SK-N-MC (cell line): ENCODE measurements at regions not wholly inside any gene's neighbourhood (a gene's known extent, or its start where the extent isn't known, plus 50 kb on each side); places are given as distances from the start of the nearest gene placed in this dataset.

ENCODE experiments used
- EZH2 ChIP-seq: fragments of 200-600 bp; sonication (generic); IDR thresholded peaks from one replicate; pipeline ENCODE4 v1.6.1; 2017; ENCODE audit warnings: antibody characterized with exemption
- POLR2AphosphoS5 ChIP-seq: IDR thresholded peaks from 2 replicates; pipeline ENCODE4 v1.6.1; 2012; ENCODE audit warnings: mild to moderate bottlenecking, low read depth, low read length, borderline replicate concordance

DNA sequence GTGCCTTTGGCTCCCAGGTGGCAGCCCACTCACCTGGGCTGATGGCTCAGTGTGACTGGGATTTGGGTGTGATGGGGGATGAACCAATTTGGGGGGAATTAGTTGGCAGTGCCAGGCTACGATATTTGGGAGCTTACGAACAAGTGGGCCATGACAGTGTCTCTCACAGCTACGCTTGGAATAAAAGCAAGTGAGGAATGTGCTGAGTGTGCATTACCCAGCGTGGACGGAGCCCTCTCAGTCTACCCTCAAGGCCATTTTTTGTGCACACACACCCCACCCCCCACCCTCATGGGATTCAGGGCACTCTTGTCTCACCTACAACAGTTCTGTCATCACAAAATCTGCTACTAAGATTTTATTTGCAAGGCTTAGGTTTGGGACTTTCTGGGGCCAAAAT is 329.1 kb downstream of the NDFIP2 start:
- TF ChIP-seq POLR2AphosphoS5 (no peak), EZH2 (no peak)
